SK-N-MC (cell line): ENCODE measurements at regions not wholly inside any gene's neighbourhood (a gene's known extent, or its start where the extent isn't known, plus 50 kb on each side); places are given as distances from the start of the nearest gene placed in this dataset.

Experiments
- DNase-seq: peaks from one replicate; pipeline ENCODE4 v3.0.0-alpha.2; 2011; ENCODE audit warnings: low read depth, low spot score
- H3K27ac ChIP-seq: fragments of 200-600 bp; sonication (generic); 2 replicates; pipeline ENCODE4 v1.5.1; 2016; ENCODE audit warnings: mixed run types
- H3K36me3 ChIP-seq: fragments of 200-600 bp; sonication (generic); 2 replicates; pipeline ENCODE4 v1.6.1; 2017; ENCODE audit warnings: antibody characterized with exemption, low read length, mixed read lengths; ENCODE audit not compliant: insufficient read depth
- H3K4me3 ChIP-seq: fragments of 200-600 bp; sonication (generic); 2 replicates; pipeline ENCODE4 v1.5.1; 2016
- H3K9ac ChIP-seq: fragments of 200-600 bp; sonication (generic); 2 replicates; pipeline ENCODE4 v1.8.0; 2017; ENCODE audit warnings: mixed run types, mixed read lengths; ENCODE audit not compliant: insufficient read length
- H3K9me3 ChIP-seq: fragments of 200-600 bp; sonication (generic); 2 replicates; pipeline ENCODE4 v1.6.1; 2017; ENCODE audit warnings: low read depth, mild to moderate bottlenecking, antibody characterized with exemption, low read length, moderate library complexity, mixed read lengths
- EZH2 ChIP-seq: fragments of 200-600 bp; sonication (generic); IDR thresholded peaks from one replicate; pipeline ENCODE4 v1.6.1; 2017; ENCODE audit warnings: antibody characterized with exemption
- FOXP2 ChIP-seq: optimal IDR thresholded peaks from 2 replicates; pipeline ENCODE3; 2011; ENCODE audit warnings: mild to moderate bottlenecking, moderate library complexity; ENCODE audit not compliant: insufficient read depth; ENCODE audit errors: extremely low read length, control extremely low read depth
- POLR2AphosphoS5 ChIP-seq: IDR thresholded peaks from 2 replicates; pipeline ENCODE4 v1.6.1; 2012; ENCODE audit warnings: mild to moderate bottlenecking, low read depth, low read length, borderline replicate concordance

- TF ChIP-seq FOXP2 = no peak
- TF ChIP-seq POLR2AphosphoS5 = no peak
- TF ChIP-seq EZH2 = no peak
- Histone ChIP-seq H3K36me3 (no peaks in the 10 kb centered on the region), H3K9ac (no peak overlapping the region), H3K27ac (no peak overlapping the region), H3K4me3 (no peak overlapping the region), H3K9me3 (no peaks in the 10 kb centered on the region)
- DNase-seq = no peak
These were observed 54.1 kb upstream of the PDE7B start for GRCh38 chr6:135797361-135797760.

- H3K9me3 ChIP-seq = no peaks in the 10 kb centered on the region
- no peaks in the 10 kb centered on the region for H3K36me3 ChIP-seq
- no peak overlapping the region for H3K4me3 ChIP-seq
These were observed 52.6 kb upstream of the PDE7B start for GRCh38 chr6:135798751-135799515.

More at GRCh38 chr6:135798751-135799515, 52.6 kb upstream of the PDE7B start:
- no peak for DNase-seq
- TF ChIP-seq POLR2AphosphoS5 (no peak), FOXP2 (no peak), EZH2 (no peak)
- no peak overlapping the region for H3K27ac ChIP-seq
- H3K9ac ChIP-seq = no peak overlapping the region
